ENCODE measurements at regions not wholly inside any gene's neighbourhood (a gene's known extent, or its start where the extent isn't known, plus 50 kb on each side); places are given as distances from the start of the nearest gene placed in this dataset.

DNA sequence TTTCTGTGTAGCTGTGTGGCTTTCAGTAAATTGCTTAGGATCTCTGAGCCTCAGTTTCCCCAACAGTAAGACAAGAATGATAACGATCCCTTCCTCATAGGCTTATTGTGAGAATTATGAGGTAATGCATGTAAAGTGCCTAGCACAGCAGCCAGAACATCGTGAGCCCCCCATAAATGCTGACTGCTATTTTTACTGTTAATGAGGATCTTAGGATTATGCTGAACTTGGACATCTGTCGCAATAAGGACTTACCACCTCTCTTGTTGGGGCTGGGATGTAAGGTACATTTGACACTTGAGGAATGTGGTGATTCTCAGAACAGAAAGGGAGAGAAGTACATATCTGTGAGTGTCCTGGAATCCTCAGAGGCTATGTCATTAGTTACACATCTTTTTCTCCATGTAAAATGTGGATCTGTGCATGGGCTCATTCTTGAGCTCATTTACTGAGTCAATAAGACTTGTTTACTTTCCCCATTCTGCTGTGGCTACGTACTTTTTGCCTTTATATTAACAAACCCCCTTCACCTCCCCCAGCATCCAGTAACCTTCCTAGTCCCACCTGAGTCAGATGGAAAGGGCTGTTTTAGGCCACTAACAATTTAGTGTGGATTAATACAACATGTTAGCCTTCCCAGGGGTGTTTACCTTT is 64.4 kb upstream of the PLEKHG1 start:
- in situ Hi-C loops (cut with HindIII; ENCODE audit: low pct_ligation_motif_present, low sequenced_read_pairs): no loop called here
- TF ChIP-seq, protein P1, sequence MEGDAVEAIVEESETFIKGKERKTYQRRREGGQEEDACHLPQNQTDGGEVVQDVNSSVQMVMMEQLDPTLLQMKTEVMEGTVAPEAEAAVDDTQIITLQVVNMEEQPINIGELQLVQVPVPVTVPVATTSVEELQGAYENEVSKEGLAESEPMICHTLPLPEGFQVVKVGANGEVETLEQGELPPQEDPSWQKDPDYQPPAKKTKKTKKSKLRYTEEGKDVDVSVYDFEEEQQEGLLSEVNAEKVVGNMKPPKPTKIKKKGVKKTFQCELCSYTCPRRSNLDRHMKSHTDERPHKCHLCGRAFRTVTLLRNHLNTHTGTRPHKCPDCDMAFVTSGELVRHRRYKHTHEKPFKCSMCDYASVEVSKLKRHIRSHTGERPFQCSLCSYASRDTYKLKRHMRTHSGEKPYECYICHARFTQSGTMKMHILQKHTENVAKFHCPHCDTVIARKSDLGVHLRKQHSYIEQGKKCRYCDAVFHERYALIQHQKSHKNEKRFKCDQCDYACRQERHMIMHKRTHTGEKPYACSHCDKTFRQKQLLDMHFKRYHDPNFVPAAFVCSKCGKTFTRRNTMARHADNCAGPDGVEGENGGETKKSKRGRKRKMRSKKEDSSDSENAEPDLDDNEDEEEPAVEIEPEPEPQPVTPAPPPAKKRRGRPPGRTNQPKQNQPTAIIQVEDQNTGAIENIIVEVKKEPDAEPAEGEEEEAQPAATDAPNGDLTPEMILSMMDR (IDR thresholded peaks at IDR 0.05; ENCODE audit: low read depth, low read length, missing control alignments): no peak
- H3K27me3 ChIP-seq (replicated peaks): no peaks in the 10 kb centered on the region
- H3K4me3 ChIP-seq (ENCODE audit: low read depth, low read length): no peak overlapping the region
- H3K36me3 ChIP-seq (replicated peaks): no peaks in the 10 kb centered on the region
- H3K27ac ChIP-seq: no peak overlapping the region
- DNase-seq: no peak

DNA sequence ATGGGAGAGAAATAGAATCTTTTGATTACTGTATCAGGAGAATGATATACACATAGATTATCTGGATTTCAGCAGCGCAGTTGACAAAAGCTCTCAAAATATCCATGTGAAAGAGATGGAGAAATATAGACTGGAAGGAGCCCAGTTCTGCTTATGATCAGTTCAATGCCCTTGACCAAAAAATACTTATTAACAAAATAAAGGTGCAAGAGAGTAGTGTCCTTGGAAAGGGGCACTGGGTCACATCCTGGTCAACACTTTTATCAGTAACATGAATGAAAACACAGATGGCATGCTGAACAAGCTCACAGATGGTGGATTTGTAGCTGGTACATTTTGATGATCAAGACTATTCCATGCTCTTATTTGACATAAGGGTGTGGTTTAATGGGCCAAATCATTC is 63.9 kb upstream of the PLEKHG1 start:
- Histone ChIP-seq H3K27ac (no peak overlapping the region), H3K36me3 (replicated peaks) (no peaks in the 10 kb centered on the region), H3K27me3 (replicated peaks) (no peaks in the 10 kb centered on the region), H3K4me3 (ENCODE audit: low read depth, low read length) (no peak overlapping the region)
- TF ChIP-seq, protein P1 (IDR thresholded peaks at IDR 0.05; ENCODE audit: low read depth, low read length, missing control alignments): no peak
- DNase-seq: no peak
- in situ Hi-C loops (cut with HindIII; ENCODE audit: low pct_ligation_motif_present, low sequenced_read_pairs): no loop called here

DNA sequence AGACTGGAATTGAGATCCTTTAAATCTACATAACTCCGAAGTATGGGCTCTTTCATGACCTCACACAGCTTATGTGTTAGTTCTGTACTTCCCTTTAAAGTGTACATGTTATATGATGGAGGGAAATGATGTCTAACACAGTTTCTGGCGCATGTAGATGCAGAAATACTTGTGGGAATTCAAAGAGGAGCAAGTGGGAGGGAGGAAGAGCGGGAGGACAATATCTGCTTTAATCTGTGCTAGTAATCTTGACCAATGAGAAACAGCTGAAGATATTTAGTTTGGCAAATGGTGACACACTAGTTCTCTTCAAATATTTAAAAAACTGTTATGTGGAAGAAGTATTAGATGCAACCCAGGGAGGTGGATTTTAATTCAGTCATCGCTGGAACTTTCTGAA is 62.9 kb upstream of the PLEKHG1 start:
- in situ Hi-C loops (cut with HindIII; ENCODE audit: low pct_ligation_motif_present, low sequenced_read_pairs): no loop called here
- H3K27me3 ChIP-seq (replicated peaks): no peaks in the 10 kb centered on the region
- H3K27ac ChIP-seq: no peak overlapping the region
- no peak overlapping the region for H3K4me3 ChIP-seq (ENCODE audit: low read depth, low read length)
- no peaks in the 10 kb centered on the region for H3K36me3 ChIP-seq (replicated peaks)
- DNase-seq: no peak
- TF ChIP-seq, protein P1 (IDR thresholded peaks at IDR 0.05; ENCODE audit: low read depth, low read length, missing control alignments): no peak

DNA sequence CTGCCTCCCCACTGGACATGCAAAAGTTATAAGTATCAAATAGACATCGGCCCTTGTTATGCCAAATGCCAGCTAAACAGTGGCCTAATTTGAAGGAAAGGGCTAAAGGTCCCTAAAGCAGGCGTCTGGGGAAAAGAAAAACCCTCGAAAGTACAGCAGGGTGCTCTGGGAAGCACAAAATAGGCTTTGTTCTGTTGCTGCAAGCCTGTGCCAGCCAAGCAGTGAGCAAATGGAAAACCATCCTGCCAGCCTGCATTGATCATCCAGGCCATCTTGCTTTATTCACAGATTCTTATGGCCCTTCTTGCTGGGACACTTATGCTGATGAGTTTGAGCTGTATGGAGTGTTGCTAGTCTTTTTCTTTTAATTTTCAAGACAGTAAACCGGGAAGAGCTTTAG is 62.2 kb upstream of the PLEKHG1 start:
- TF ChIP-seq, protein P1 (IDR thresholded peaks at IDR 0.05; ENCODE audit: low read depth, low read length, missing control alignments): no peak
- in situ Hi-C loops (cut with HindIII; ENCODE audit: low pct_ligation_motif_present, low sequenced_read_pairs): no loop called here
- Histone ChIP-seq H3K36me3 (replicated peaks) (no peaks in the 10 kb centered on the region), H3K27ac (no peak overlapping the region), H3K4me3 (ENCODE audit: low read depth, low read length) (no peak overlapping the region), H3K27me3 (replicated peaks) (no peaks in the 10 kb centered on the region)
- no peak for DNase-seq

DNA sequence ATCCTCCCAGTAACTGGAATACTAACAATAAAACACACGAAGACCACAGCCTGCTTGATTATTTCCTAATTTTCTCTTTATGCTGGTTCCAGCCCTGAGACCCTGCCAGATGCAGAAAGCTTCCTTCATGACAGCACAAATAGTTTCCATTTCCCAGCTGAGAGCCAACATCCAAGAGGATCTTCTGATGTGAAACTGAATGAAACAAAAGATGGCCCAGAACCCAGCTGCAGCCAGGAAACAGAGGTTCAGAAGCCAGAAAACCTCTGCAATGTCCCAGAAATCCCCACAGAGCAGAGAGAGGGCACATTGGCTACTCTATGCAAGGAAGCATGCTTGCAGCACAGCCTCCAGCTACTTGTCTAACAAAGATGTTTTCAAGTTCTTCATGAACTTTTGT is 61.8 kb upstream of the PLEKHG1 start:
- Histone ChIP-seq H3K27ac (no peak overlapping the region), H3K36me3 (replicated peaks) (no peaks in the 10 kb centered on the region), H3K27me3 (replicated peaks) (no peaks in the 10 kb centered on the region), H3K4me3 (ENCODE audit: low read depth, low read length) (no peak overlapping the region)
- DNase-seq: no peak
- in situ Hi-C loops (cut with HindIII; ENCODE audit: low pct_ligation_motif_present, low sequenced_read_pairs): no loop called here
- TF ChIP-seq, protein P1 (IDR thresholded peaks at IDR 0.05; ENCODE audit: low read depth, low read length, missing control alignments): no peak

DNA sequence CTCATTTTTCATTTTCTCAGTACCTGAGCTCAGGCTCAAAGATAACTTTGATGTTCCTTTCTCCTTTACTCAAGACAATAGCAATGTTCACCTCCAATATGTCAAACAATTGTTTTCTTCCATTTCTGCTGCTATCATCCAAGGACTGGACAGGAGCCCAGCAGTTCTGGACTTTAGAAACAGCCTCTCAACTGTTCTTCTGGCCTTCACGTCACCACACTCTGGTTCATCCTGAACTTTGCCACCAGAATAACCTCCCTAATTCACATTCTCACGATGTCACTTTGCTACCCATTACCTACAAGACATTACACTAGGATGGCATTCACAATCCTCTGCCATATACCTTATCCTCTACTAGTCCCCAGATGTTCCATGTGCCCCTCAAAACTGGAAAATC is 60.6 kb upstream of the PLEKHG1 start:
- no peaks in the 10 kb centered on the region for H3K27me3 ChIP-seq (replicated peaks)
- DNase-seq: no peak
- TF ChIP-seq, protein P1 (IDR thresholded peaks at IDR 0.05; ENCODE audit: low read depth, low read length, missing control alignments): no peak
- H3K36me3 ChIP-seq (replicated peaks): no peaks in the 10 kb centered on the region
- in situ Hi-C loops (cut with HindIII; ENCODE audit: low pct_ligation_motif_present, low sequenced_read_pairs): no loop called here
- no peak overlapping the region for H3K4me3 ChIP-seq (ENCODE audit: low read depth, low read length)
- H3K27ac ChIP-seq: no peak overlapping the region

Data from brain microvascular endothelial cell (primary cell).